HG03196 (cell line): ENCODE measurements at regions not wholly inside any gene's neighbourhood (a gene's known extent, or its start where the extent isn't known, plus 50 kb on each side); places are given as distances from the start of the nearest gene placed in this dataset.

ENCODE experiments used
- ATAC-seq: cut with Tn5 transposase; IDR thresholded peaks from one replicate; pipeline ENCODE4 v1.9.1; 2021; ENCODE audit not compliant: unreplicated experiment

GRCh38 chr1:56357927-56358690 is 221.3 kb downstream of the PLPP3 start:
- ATAC-seq: no peak

GRCh38 chr1:56356376-56356990 is 222.9 kb downstream of the PLPP3 start:
- ATAC-seq: no peak

- ATAC-seq: no peak
These were observed 223.4 kb downstream of the PLPP3 start for GRCh38 chr1:56355918-56356317.

- ATAC-seq: no peak
These were observed 223.9 kb downstream of the PLPP3 start for GRCh38 chr1:56355422-56355821.

- ATAC-seq: no peak
These were observed 233.5 kb downstream of the PLPP3 start for GRCh38 chr1:56345831-56346230.

GRCh38 chr1:56340977-56341376 is 238.4 kb downstream of the PLPP3 start:
- ATAC-seq: no peak

- no peak for ATAC-seq
These were observed 239.4 kb downstream of the PLPP3 start for GRCh38 chr1:56339786-56340465.

- ATAC-seq: no peak
These were observed 240.3 kb downstream of the PLPP3 start for GRCh38 chr1:56339093-56339492.

- ATAC-seq: no peak
These were observed 242.4 kb downstream of the PLPP3 start for GRCh38 chr1:56336982-56337381.

GRCh38 chr1:56335394-56335793 is 244.0 kb downstream of the PLPP3 start:
- no peak for ATAC-seq

- no peak for ATAC-seq
These were observed 245.3 kb downstream of the PLPP3 start for GRCh38 chr1:56334047-56334446.

GRCh38 chr1:56333461-56333860 is 245.9 kb downstream of the PLPP3 start:
- ATAC-seq: no peak

- ATAC-seq: no peak
These were observed 247.3 kb downstream of the PLPP3 start for GRCh38 chr1:56331892-56332567.

GRCh38 chr1:56331207-56331891 is 248.0 kb downstream of the PLPP3 start:
- no peak for ATAC-seq

GRCh38 chr1:56330391-56331026 is 248.9 kb downstream of the PLPP3 start:
- peak; percentile 91 for ATAC-seq

- no peak for ATAC-seq
These were observed 249.4 kb downstream of the PLPP3 start for GRCh38 chr1:56329970-56330369.

GRCh38 chr1:56327195-56327594 is 252.2 kb downstream of the PLPP3 start:
- no peak for ATAC-seq

GRCh38 chr1:56326056-56326455 is 253.3 kb downstream of the PLPP3 start:
- no peak for ATAC-seq

GRCh38 chr1:56324504-56324903 is 254.9 kb downstream of the PLPP3 start:
- ATAC-seq: no peak

GRCh38 chr1:56322211-56322610 is 257.2 kb downstream of the PLPP3 start:
- no peak for ATAC-seq

- ATAC-seq: no peak
These were observed 258.2 kb downstream of the PLPP3 start for GRCh38 chr1:56321150-56321490.
